Fibroblast of mammary gland (primary cell): ENCODE measurements at regions not wholly inside any gene's neighbourhood (a gene's known extent, or its start where the extent isn't known, plus 50 kb on each side); places are given as distances from the start of the nearest gene placed in this dataset.

Experiments
- DNase-seq: peaks from one replicate; pipeline ENCODE4 v3.0.0-alpha.2; 2010; ENCODE audit warnings: low read depth
- H3K4me3 ChIP-seq: 2 replicates; pipeline ENCODE4 v1.5.1; 2011; ENCODE audit warnings: low read depth, mild to moderate bottlenecking, low read length, moderate library complexity; ENCODE audit not compliant: control insufficient read depth
- CTCF ChIP-seq: conservative IDR thresholded peaks from 2 replicates; pipeline ENCODE4 v1.5.1; 2011; ENCODE audit warnings: low read depth, low read length, inconsistent platforms; ENCODE audit not compliant: control insufficient read depth, insufficient read depth

- no peak for TF ChIP-seq CTCF
- no peak for DNase-seq
- no peak overlapping the region for H3K4me3 ChIP-seq
Observed at GRCh38 chr5:56434986-56435385, 201.9 kb upstream of the ANKRD55 start.

DNA sequence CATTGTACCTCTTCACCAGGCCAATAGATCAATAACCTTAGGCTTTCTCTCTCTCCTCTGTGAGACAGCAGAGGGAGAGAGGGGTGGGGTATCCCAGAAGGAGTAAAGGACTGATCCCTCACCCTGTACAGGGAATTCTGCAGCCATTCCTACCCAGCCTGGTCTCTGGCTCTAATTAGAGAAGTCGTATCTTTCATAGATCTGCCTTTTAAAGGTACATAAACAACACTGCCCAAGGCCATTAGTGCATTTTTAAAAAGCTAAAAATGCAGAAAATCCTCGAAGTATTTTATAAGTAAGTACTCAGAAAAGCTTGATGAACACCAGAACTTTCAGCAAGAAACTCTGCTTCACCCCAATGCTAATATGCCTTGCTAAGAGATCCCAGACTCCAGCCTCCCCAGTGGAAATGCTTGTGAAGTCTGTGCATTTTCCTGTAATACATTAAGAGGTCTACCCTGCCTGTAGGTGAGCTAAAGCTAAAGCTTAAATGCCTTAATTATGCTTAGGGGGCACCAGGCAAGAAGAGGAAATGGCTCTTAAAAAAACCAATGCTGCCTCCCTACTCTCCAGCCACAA is 200.0 kb upstream of the ANKRD55 start:
- TF ChIP-seq CTCF, result no peak
- no peak for DNase-seq
- H3K4me3 ChIP-seq, result no peak overlapping the region

DNA sequence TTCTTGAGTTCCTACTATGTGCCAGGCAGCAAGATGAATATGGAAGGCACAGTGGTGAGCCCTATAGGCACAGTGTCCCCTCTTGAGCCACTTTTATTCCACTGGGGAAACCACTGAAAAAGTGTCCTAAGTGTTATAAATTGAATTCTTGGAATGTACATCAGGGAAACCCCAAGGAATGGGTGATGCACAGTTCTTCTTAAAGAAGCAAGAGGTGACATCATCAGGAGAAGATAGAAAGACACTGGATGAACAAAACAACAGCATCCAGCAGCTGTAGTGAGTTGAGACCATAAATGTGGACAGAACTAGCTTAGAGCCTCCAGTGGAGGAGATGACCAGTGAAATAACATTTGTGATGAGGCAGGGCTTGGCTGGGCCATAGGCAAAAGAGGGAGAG is 199.2 kb upstream of the ANKRD55 start:
- TF ChIP-seq CTCF, result no peak
- no peak for DNase-seq
- H3K4me3 ChIP-seq, result no peak overlapping the region

GRCh38 chr5:56430422-56430821 is 197.3 kb upstream of the ANKRD55 start:
- TF ChIP-seq CTCF, result no peak
- DNase-seq, result no peak
- no peak overlapping the region for H3K4me3 ChIP-seq

GRCh38 chr5:56429110-56429561 is 196.0 kb upstream of the ANKRD55 start:
- no peak for TF ChIP-seq CTCF
- no peak overlapping the region for H3K4me3 ChIP-seq
- DNase-seq, result peak; percentile 34

DNA sequence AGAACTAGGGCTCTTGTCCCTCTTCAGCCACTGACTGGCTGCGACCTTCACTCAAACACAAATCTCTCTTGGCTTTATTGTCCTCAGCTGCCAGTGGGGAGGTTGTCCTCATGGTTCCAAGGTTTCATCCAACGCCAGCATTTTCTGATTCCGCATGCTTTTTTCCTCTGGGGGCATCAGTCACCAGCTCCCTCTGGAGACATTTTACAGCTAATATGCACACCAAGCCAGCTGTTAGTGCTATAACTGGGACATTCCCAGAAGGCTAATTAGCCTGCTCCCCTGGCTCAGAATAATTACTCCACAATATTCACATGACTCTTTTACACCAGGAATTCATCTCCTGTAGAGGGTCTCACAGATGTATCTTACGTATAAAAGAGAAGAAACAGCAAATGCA is 193.6 kb upstream of the ANKRD55 start:
- no peak for TF ChIP-seq CTCF
- H3K4me3 ChIP-seq, result no peak overlapping the region
- no peak for DNase-seq

GRCh38 chr5:56422076-56422762 is 189.1 kb upstream of the ANKRD55 start:
- DNase-seq, result no peak
- no peak for TF ChIP-seq CTCF
- no peak overlapping the region for H3K4me3 ChIP-seq
